Esophagus squamous epithelium (tissue), 4 donors: ENCODE measurements at regions not wholly inside any gene's neighbourhood (a gene's known extent, or its start where the extent isn't known, plus 50 kb on each side); places are given as distances from the start of the nearest gene placed in this dataset.

ENCODE experiments used
- CTCF ChIP-seq, 6 experiments: fragments of 450-650 bp in 4 of 6; fragments of 200-600 bp in 2 of 6; sonication (generic) in 2 of 6; IDR thresholded peaks; one replicate each; pipeline ENCODE4 v1.5.1; 2016 to 2019; ENCODE audit warnings: antibody characterized with exemption in 6 of 6, mild to moderate bottlenecking in 4 of 6, moderate library complexity in 4 of 6
- POLR2A ChIP-seq, 4 donors: fragments of 450-650 bp; IDR thresholded peaks; one replicate each; pipeline ENCODE4 v1.6.1; 2017; ENCODE audit warnings: antibody characterized with exemption in 4 of 4, mild to moderate bottlenecking in 4 of 4, moderate library complexity in 3 of 4

- TF ChIP-seq CTCF (IDR thresholded peaks at IDR 0.05), result no peak
- TF ChIP-seq POLR2A (IDR thresholded peaks at IDR 0.05), result no peak
Measured at GRCh38 chr18:27372386-27372785, 187.3 kb upstream of the CHST9 start.
